ENCODE measurements at regions not wholly inside any gene's neighbourhood (a gene's known extent, or its start where the extent isn't known, plus 50 kb on each side); places are given as distances from the start of the nearest gene placed in this dataset.

GRCh38 chr6:80676386-80676785 lies 569.9 kb downstream of the BCKDHB start:
- CTCF ChIA-PET, result no interaction called here
- H3K4me1 Mint-ChIP-seq (ENCODE audit: low read depth, unreplicated experiment), result peaks cover 21% of the 10 kb centered on the region
- H3K27me3 Mint-ChIP-seq (ENCODE audit: unreplicated experiment), result no peaks in the 10 kb centered on the region
- no peak for DNase-seq
- no peak overlapping the region for H3K27ac Mint-ChIP-seq (ENCODE audit: unreplicated experiment)
- no peak overlapping the region for H3K4me3 Mint-ChIP-seq (ENCODE audit: low read depth, unreplicated experiment)
- BruUV-seq (replicated peaks), result no TSS peak
- no peaks in the 10 kb centered on the region for H3K36me3 Mint-ChIP-seq (ENCODE audit: insufficient read depth, unreplicated experiment)
- intact Hi-C loops (cut with micrococcal nuclease; ENCODE audit: unreplicated experiment), result no loop called here
- no peaks in the 10 kb centered on the region for H3K9me3 Mint-ChIP-seq (ENCODE audit: low read depth, unreplicated experiment)
- no peak for TF ChIP-seq CTCF (IDR thresholded peaks at IDR 0.05; ENCODE audit: unreplicated experiment)

- no peak overlapping the region for H3K27ac Mint-ChIP-seq (ENCODE audit: unreplicated experiment)
- intact Hi-C loops (cut with micrococcal nuclease; ENCODE audit: unreplicated experiment), result no loop called here
These were observed 568.2 kb downstream of the BCKDHB start for GRCh38 chr6:80674669-80675068.

GRCh38 chr6:80673367-80673766 lies 566.9 kb downstream of the BCKDHB start:
- H3K4me3 Mint-ChIP-seq (ENCODE audit: low read depth, unreplicated experiment), result no peak overlapping the region
- TF ChIP-seq CTCF (IDR thresholded peaks at IDR 0.05; ENCODE audit: unreplicated experiment), result no peak
- no TSS peak for BruUV-seq (replicated peaks)
- CTCF ChIA-PET, result no interaction called here
- H3K27me3 Mint-ChIP-seq (ENCODE audit: unreplicated experiment), result no peaks in the 10 kb centered on the region
- H3K4me1 Mint-ChIP-seq (ENCODE audit: low read depth, unreplicated experiment), result peaks cover 15% of the 10 kb centered on the region
- no peaks in the 10 kb centered on the region for H3K36me3 Mint-ChIP-seq (ENCODE audit: insufficient read depth, unreplicated experiment)
- no peak overlapping the region for H3K27ac Mint-ChIP-seq (ENCODE audit: unreplicated experiment)
- H3K9me3 Mint-ChIP-seq (ENCODE audit: low read depth, unreplicated experiment), result no peaks in the 10 kb centered on the region
- no peak for DNase-seq
- intact Hi-C loops (cut with micrococcal nuclease; ENCODE audit: unreplicated experiment), result no loop called here

More at GRCh38 chr6:80674669-80675068, 568.2 kb downstream of the BCKDHB start:
- Mint-ChIP-seq H3K4me3 (ENCODE audit: low read depth, unreplicated experiment) (no peak overlapping the region), H3K36me3 (ENCODE audit: insufficient read depth, unreplicated experiment) (no peaks in the 10 kb centered on the region), H3K4me1 (ENCODE audit: low read depth, unreplicated experiment) (peaks cover 21% of the 10 kb centered on the region), H3K27me3 (ENCODE audit: unreplicated experiment) (no peaks in the 10 kb centered on the region), H3K9me3 (ENCODE audit: low read depth, unreplicated experiment) (no peaks in the 10 kb centered on the region)
- CTCF ChIA-PET, result no interaction called here
- TF ChIP-seq CTCF (IDR thresholded peaks at IDR 0.05; ENCODE audit: unreplicated experiment), result no peak
- no peak for DNase-seq
- no TSS peak for BruUV-seq (replicated peaks)

GRCh38 chr6:80667006-80667405 lies 560.5 kb downstream of the BCKDHB start:
- no TSS peak for BruUV-seq (replicated peaks)
- no peaks in the 10 kb centered on the region for H3K9me3 Mint-ChIP-seq (ENCODE audit: low read depth, unreplicated experiment)
- no peak overlapping the region for H3K27ac Mint-ChIP-seq (ENCODE audit: unreplicated experiment)
- no peaks in the 10 kb centered on the region for H3K36me3 Mint-ChIP-seq (ENCODE audit: insufficient read depth, unreplicated experiment)
- intact Hi-C loops (cut with micrococcal nuclease; ENCODE audit: unreplicated experiment), result no loop called here
- TF ChIP-seq CTCF (IDR thresholded peaks at IDR 0.05; ENCODE audit: unreplicated experiment), result no peak
- no peaks in the 10 kb centered on the region for H3K27me3 Mint-ChIP-seq (ENCODE audit: unreplicated experiment)
- no peak overlapping the region for H3K4me3 Mint-ChIP-seq (ENCODE audit: low read depth, unreplicated experiment)
- H3K4me1 Mint-ChIP-seq (ENCODE audit: low read depth, unreplicated experiment), result no peaks in the 10 kb centered on the region
- DNase-seq, result peak; percentile 3
- CTCF ChIA-PET, result no interaction called here

- no peaks in the 10 kb centered on the region for H3K27me3 Mint-ChIP-seq (ENCODE audit: unreplicated experiment)
- no TSS peak for BruUV-seq (replicated peaks)
- no peaks in the 10 kb centered on the region for H3K4me1 Mint-ChIP-seq (ENCODE audit: low read depth, unreplicated experiment)
- no peak overlapping the region for H3K4me3 Mint-ChIP-seq (ENCODE audit: low read depth, unreplicated experiment)
- intact Hi-C loops (cut with micrococcal nuclease; ENCODE audit: unreplicated experiment), result no loop called here
- no peaks in the 10 kb centered on the region for H3K36me3 Mint-ChIP-seq (ENCODE audit: insufficient read depth, unreplicated experiment)
- no peaks in the 10 kb centered on the region for H3K9me3 Mint-ChIP-seq (ENCODE audit: low read depth, unreplicated experiment)
- DNase-seq, result no peak
- no peak overlapping the region for H3K27ac Mint-ChIP-seq (ENCODE audit: unreplicated experiment)
- CTCF ChIA-PET, result no interaction called here
- TF ChIP-seq CTCF (IDR thresholded peaks at IDR 0.05; ENCODE audit: unreplicated experiment), result no peak
These were observed 552.5 kb downstream of the BCKDHB start for GRCh38 chr6:80658926-80659325.

Measured in Calu3 (cell line).